Activated CD4-positive, alpha-beta memory T cell treated with anti-CD3 and anti-CD28 coated beads, Interleukin-2, amount 10 ng/mL, durations not matched to agents 7 days and 5 days (primary cell): ENCODE measurements at regions not wholly inside any gene's neighbourhood (a gene's known extent, or its start where the extent isn't known, plus 50 kb on each side); places are given as distances from the start of the nearest gene placed in this dataset.

Experiments
- CTCF ChIA-PET: fragments of 350-600 bp; sonication (Branson Sonifier 250); formaldehyde crosslinking; loops from one replicate; lab custom pipeline; 2021; ENCODE audit warnings: antibody characterized with exemption, inconsistent platforms; lab: Charles Lee
- POLR2A ChIA-PET: fragments of 350-600 bp; sonication (Branson Sonifier 250); formaldehyde crosslinking; loops from one replicate; lab custom pipeline; 2021; ENCODE audit warnings: antibody characterized with exemption; lab: Charles Lee
- DNase-seq: peaks from one replicate; pipeline ENCODE4 v3.0.0-alpha.2; 2020
- H3K27ac Mint-ChIP-seq: one replicate; pipeline ENCODE4 v1.8.0; 2021; ENCODE audit warnings: mild to moderate bottlenecking, mixed read lengths
- H3K27me3 Mint-ChIP-seq: one replicate; pipeline ENCODE4 v1.8.0; 2021; ENCODE audit warnings: mixed read lengths
- H3K36me3 Mint-ChIP-seq: one replicate; pipeline ENCODE4 v1.8.0; 2021; ENCODE audit warnings: low read depth, mixed read lengths
- H3K4me1 Mint-ChIP-seq: one replicate; pipeline ENCODE4 v1.8.0; 2021; ENCODE audit warnings: mixed read lengths
- H3K4me3 Mint-ChIP-seq: one replicate; pipeline ENCODE4 v1.8.0; 2021; ENCODE audit warnings: mild to moderate bottlenecking, mixed read lengths
- H3K9me3 Mint-ChIP-seq: one replicate; pipeline ENCODE4 v1.8.0; 2021; ENCODE audit warnings: mixed read lengths

- CTCF ChIA-PET: no interaction called here
Observed at GRCh38 chr4:54561940-54562339, 95.8 kb upstream of the KIT start.

GRCh38 chr4:54566608-54567007 is 91.1 kb upstream of the KIT start:
- Mint-ChIP-seq H3K27me3 (no peaks in the 10 kb centered on the region), H3K27ac (no peak overlapping the region), H3K9me3 (no peaks in the 10 kb centered on the region), H3K4me3 (no peak overlapping the region), H3K36me3 (no peaks in the 10 kb centered on the region), H3K4me1 (no peaks in the 10 kb centered on the region)
- ChIA-PET CTCF (no interaction called here), POLR2A (no interaction called here)
- DNase-seq: no peak

More at GRCh38 chr4:54561940-54562339, 95.8 kb upstream of the KIT start:
- no peaks in the 10 kb centered on the region for H3K36me3 Mint-ChIP-seq
- H3K4me3 Mint-ChIP-seq: no peak overlapping the region
- no peaks in the 10 kb centered on the region for H3K27me3 Mint-ChIP-seq
- no peaks in the 10 kb centered on the region for H3K9me3 Mint-ChIP-seq
- H3K4me1 Mint-ChIP-seq: no peaks in the 10 kb centered on the region
- H3K27ac Mint-ChIP-seq: no peak overlapping the region
- POLR2A ChIA-PET: no interaction called here
- no peak for DNase-seq

GRCh38 chr4:54567327-54567726 is 90.4 kb upstream of the KIT start:
- DNase-seq: no peak
- H3K9me3 Mint-ChIP-seq: no peaks in the 10 kb centered on the region
- no peak overlapping the region for H3K4me3 Mint-ChIP-seq
- no peaks in the 10 kb centered on the region for H3K4me1 Mint-ChIP-seq
- ChIA-PET POLR2A (no interaction called here), CTCF (no interaction called here)
- H3K27me3 Mint-ChIP-seq: no peaks in the 10 kb centered on the region
- no peaks in the 10 kb centered on the region for H3K36me3 Mint-ChIP-seq
- H3K27ac Mint-ChIP-seq: no peak overlapping the region

GRCh38 chr4:54568184-54568583 is 89.6 kb upstream of the KIT start:
- Mint-ChIP-seq H3K4me1 (no peaks in the 10 kb centered on the region), H3K27me3 (no peaks in the 10 kb centered on the region), H3K9me3 (no peaks in the 10 kb centered on the region), H3K4me3 (no peak overlapping the region), H3K27ac (no peak overlapping the region), H3K36me3 (no peaks in the 10 kb centered on the region)
- POLR2A ChIA-PET: no interaction called here
- DNase-seq: no peak
- CTCF ChIA-PET: no interaction called here

GRCh38 chr4:54570822-54571221 is 86.9 kb upstream of the KIT start:
- POLR2A ChIA-PET: no interaction called here
- H3K4me3 Mint-ChIP-seq: no peak overlapping the region

GRCh38 chr4:54571293-54572151 is 86.2 kb upstream of the KIT start:
- ChIA-PET CTCF (no interaction called here), POLR2A (no interaction called here)
- Mint-ChIP-seq H3K9me3 (no peaks in the 10 kb centered on the region), H3K27ac (no peak overlapping the region), H3K27me3 (no peaks in the 10 kb centered on the region), H3K4me1 (no peaks in the 10 kb centered on the region), H3K4me3 (no peak overlapping the region), H3K36me3 (no peaks in the 10 kb centered on the region)
- DNase-seq: no peak

More at GRCh38 chr4:54570822-54571221, 86.9 kb upstream of the KIT start:
- H3K9me3 Mint-ChIP-seq: no peaks in the 10 kb centered on the region
- no peaks in the 10 kb centered on the region for H3K27me3 Mint-ChIP-seq
- CTCF ChIA-PET: no interaction called here
- H3K4me1 Mint-ChIP-seq: no peaks in the 10 kb centered on the region
- H3K27ac Mint-ChIP-seq: no peak overlapping the region
- DNase-seq: no peak
- no peaks in the 10 kb centered on the region for H3K36me3 Mint-ChIP-seq

- no peaks in the 10 kb centered on the region for H3K36me3 Mint-ChIP-seq
- POLR2A ChIA-PET: no interaction called here
Observed at GRCh38 chr4:54572152-54572542, 85.6 kb upstream of the KIT start.

GRCh38 chr4:54574500-54574899 is 83.3 kb upstream of the KIT start:
- H3K4me1 Mint-ChIP-seq: no peaks in the 10 kb centered on the region
- H3K36me3 Mint-ChIP-seq: no peaks in the 10 kb centered on the region
- ChIA-PET POLR2A (no interaction called here), CTCF (no interaction called here)
- H3K27ac Mint-ChIP-seq: no peak overlapping the region
- H3K27me3 Mint-ChIP-seq: peaks cover under 1% of the 10 kb centered on the region
- no peak for DNase-seq
- H3K9me3 Mint-ChIP-seq: no peaks in the 10 kb centered on the region
- H3K4me3 Mint-ChIP-seq: no peak overlapping the region

More at GRCh38 chr4:54572152-54572542, 85.6 kb upstream of the KIT start:
- DNase-seq: no peak
- no peak overlapping the region for H3K27ac Mint-ChIP-seq
- CTCF ChIA-PET: no interaction called here
- H3K9me3 Mint-ChIP-seq: no peaks in the 10 kb centered on the region
- H3K27me3 Mint-ChIP-seq: no peaks in the 10 kb centered on the region
- no peaks in the 10 kb centered on the region for H3K4me1 Mint-ChIP-seq
- H3K4me3 Mint-ChIP-seq: no peak overlapping the region

- H3K27me3 Mint-ChIP-seq: peaks cover 2% of the 10 kb centered on the region
- ChIA-PET POLR2A (interaction anchor here (1.1 kb wide), 1 partner anchor 18 kb away, joined by 3 read pairs; no protein-coding TSS in a partner anchor), CTCF (no interaction called here)
- DNase-seq: no peak
- no peaks in the 10 kb centered on the region for H3K4me1 Mint-ChIP-seq
- H3K4me3 Mint-ChIP-seq: no peak overlapping the region
- H3K27ac Mint-ChIP-seq: no peak overlapping the region
- no peaks in the 10 kb centered on the region for H3K36me3 Mint-ChIP-seq
- no peaks in the 10 kb centered on the region for H3K9me3 Mint-ChIP-seq
Observed at GRCh38 chr4:54575919-54576318, 81.8 kb upstream of the KIT start.

- no peaks in the 10 kb centered on the region for H3K4me1 Mint-ChIP-seq
- no peaks in the 10 kb centered on the region for H3K36me3 Mint-ChIP-seq
- H3K27ac Mint-ChIP-seq: no peak overlapping the region
- POLR2A ChIA-PET: no interaction called here
- DNase-seq: no peak
- CTCF ChIA-PET: no interaction called here
- no peaks in the 10 kb centered on the region for H3K9me3 Mint-ChIP-seq
- peaks cover 2% of the 10 kb centered on the region for H3K27me3 Mint-ChIP-seq
- H3K4me3 Mint-ChIP-seq: no peak overlapping the region
Observed at GRCh38 chr4:54581807-54582206, 76.0 kb upstream of the KIT start.

GRCh38 chr4:54585321-54586000 is 72.3 kb upstream of the KIT start:
- CTCF ChIA-PET: no interaction called here
- no peaks in the 10 kb centered on the region for H3K9me3 Mint-ChIP-seq

GRCh38 chr4:54586320-54586955 is 71.3 kb upstream of the KIT start:
- DNase-seq: no peak
- H3K27me3 Mint-ChIP-seq: no peaks in the 10 kb centered on the region
- no peaks in the 10 kb centered on the region for H3K9me3 Mint-ChIP-seq
- no peak overlapping the region for H3K4me3 Mint-ChIP-seq
- H3K27ac Mint-ChIP-seq: no peak overlapping the region
- H3K36me3 Mint-ChIP-seq: no peaks in the 10 kb centered on the region
- no peaks in the 10 kb centered on the region for H3K4me1 Mint-ChIP-seq
- ChIA-PET POLR2A (no interaction called here), CTCF (no interaction called here)

More at GRCh38 chr4:54585321-54586000, 72.3 kb upstream of the KIT start:
- Mint-ChIP-seq H3K36me3 (no peaks in the 10 kb centered on the region), H3K27me3 (no peaks in the 10 kb centered on the region), H3K4me1 (no peaks in the 10 kb centered on the region), H3K27ac (no peak overlapping the region), H3K4me3 (no peak overlapping the region)
- POLR2A ChIA-PET: no interaction called here
- no peak for DNase-seq

- no peak for DNase-seq
- H3K4me3 Mint-ChIP-seq: no peak overlapping the region
- ChIA-PET POLR2A (no interaction called here), CTCF (no interaction called here)
- H3K27me3 Mint-ChIP-seq: no peaks in the 10 kb centered on the region
- H3K9me3 Mint-ChIP-seq: no peaks in the 10 kb centered on the region
- no peak overlapping the region for H3K27ac Mint-ChIP-seq
- no peaks in the 10 kb centered on the region for H3K36me3 Mint-ChIP-seq
- H3K4me1 Mint-ChIP-seq: no peaks in the 10 kb centered on the region
Observed at GRCh38 chr4:54587107-54587891, 70.5 kb upstream of the KIT start.
